ENCODE measurements at regions not wholly inside any gene's neighbourhood (a gene's known extent, or its start where the extent isn't known, plus 50 kb on each side); places are given as distances from the start of the nearest gene placed in this dataset.
"Not testable (repeated sequence)": the region's sequence is repeated elsewhere in the genome, so short reads cannot be mapped to it uniquely, and the experiment has no call there.

- DNase-seq = not testable (repeated sequence)
These were observed 216.8 kb upstream of the CDKN2B start for GRCh38 chr9:22225856-22226255.

GRCh38 chr9:22227986-22228385 is 218.6 kb upstream of the DMRTA1 start:
- no peak for DNase-seq

- no peak for DNase-seq
These were observed 218.1 kb upstream of the DMRTA1 start for GRCh38 chr9:22228542-22228941.

GRCh38 chr9:22229069-22229468 is 217.6 kb upstream of the DMRTA1 start:
- DNase-seq = no peak

GRCh38 chr9:22231309-22231708 is 215.3 kb upstream of the DMRTA1 start:
- DNase-seq = not testable (repeated sequence)

GRCh38 chr9:22232971-22233370 is 213.7 kb upstream of the DMRTA1 start:
- DNase-seq = no peak

GRCh38 chr9:22237497-22238363 is 208.9 kb upstream of the DMRTA1 start:
- DNase-seq = peak; percentile 75

GRCh38 chr9:22238809-22239684 is 207.6 kb upstream of the DMRTA1 start:
- no peak for DNase-seq

- no peak for DNase-seq
These were observed 206.0 kb upstream of the DMRTA1 start for GRCh38 chr9:22240619-22241018.

GRCh38 chr9:22241024-22241423 is 205.6 kb upstream of the DMRTA1 start:
- no peak for DNase-seq

- no peak for DNase-seq
These were observed 205.0 kb upstream of the DMRTA1 start for GRCh38 chr9:22241611-22242010.

- peak; percentile 26 for DNase-seq
These were observed 202.2 kb upstream of the DMRTA1 start for GRCh38 chr9:22244139-22245011.

GRCh38 chr9:22255337-22255736 is 191.3 kb upstream of the DMRTA1 start:
- DNase-seq = no peak

GRCh38 chr9:22256381-22256780 is 190.2 kb upstream of the DMRTA1 start:
- no peak for DNase-seq

- DNase-seq = no peak
These were observed 189.4 kb upstream of the DMRTA1 start for GRCh38 chr9:22257026-22257816.

GRCh38 chr9:22265038-22265437 is 181.6 kb upstream of the DMRTA1 start:
- DNase-seq = no peak

- DNase-seq = no peak
These were observed 181.1 kb upstream of the DMRTA1 start for GRCh38 chr9:22265534-22265933.

GRCh38 chr9:22274477-22274876 is 172.1 kb upstream of the DMRTA1 start:
- DNase-seq = no peak

- peak; percentile 6 for DNase-seq
These were observed 168.2 kb upstream of the DMRTA1 start for GRCh38 chr9:22278426-22278825.

GRCh38 chr9:22279636-22280035 is 167.0 kb upstream of the DMRTA1 start:
- no peak for DNase-seq

- no peak for DNase-seq
These were observed 161.6 kb upstream of the DMRTA1 start for GRCh38 chr9:22285066-22285465.

GRCh38 chr9:22286661-22287060 is 160.0 kb upstream of the DMRTA1 start:
- DNase-seq = no peak
